SHP77 (cell line): ENCODE measurements at regions not wholly inside any gene's neighbourhood (a gene's known extent, or its start where the extent isn't known, plus 50 kb on each side); places are given as distances from the start of the nearest gene placed in this dataset.
A peak's percentile ranks its signal among the peaks of the same experiment; 100 is the strongest.
"Not testable (repeated sequence)": the region's sequence is repeated elsewhere in the genome, so short reads cannot be mapped to it uniquely, and the experiment has no call there.

Experiments used
- DNase-seq, 2 experiments: peaks; one replicate each; lab custom pipeline; 2025; lab: John Stamatoyannopoulos, UW

- DNase-seq: not testable (repeated sequence)
These were observed 318.4 kb downstream of the ZFHX3 start for GRCh38 chr16:72729552-72729951.

DNA sequence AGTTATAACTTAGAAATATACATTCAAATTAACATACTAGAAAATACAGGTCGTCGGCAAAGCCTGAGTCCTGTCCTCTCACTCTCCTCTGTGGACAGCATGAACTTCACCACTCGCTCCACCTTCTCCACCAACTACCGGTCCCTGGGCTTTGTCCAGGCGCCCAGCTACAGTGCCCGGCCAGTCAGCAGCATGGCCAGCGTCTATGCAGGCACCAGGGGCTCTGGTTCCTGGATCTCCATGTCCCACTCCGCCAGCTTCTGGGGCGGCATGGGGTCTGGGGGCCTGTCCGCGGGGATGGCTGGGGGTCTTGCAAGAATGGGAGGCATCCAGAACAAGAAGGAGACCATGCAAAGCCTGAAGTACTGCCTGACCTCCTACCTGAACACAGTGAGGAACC is 319.4 kb downstream of the ZFHX3 start:
- no peak for DNase-seq

- DNase-seq: no peak
These were observed 320.4 kb downstream of the ZFHX3 start for GRCh38 chr16:72727565-72727964.

- DNase-seq: no peak
These were observed 322.3 kb downstream of the ZFHX3 start for GRCh38 chr16:72725643-72726042.

- no peak for DNase-seq
These were observed 324.1 kb downstream of the ZFHX3 start for GRCh38 chr16:72723781-72724180.

- DNase-seq: no peak
These were observed 325.4 kb downstream of the ZFHX3 start for GRCh38 chr16:72722552-72722951.

- DNase-seq: no peak
These were observed 325.9 kb downstream of the ZFHX3 start for GRCh38 chr16:72721981-72722380.

GRCh38 chr16:72715267-72715666 is 332.7 kb downstream of the ZFHX3 start:
- no peak for DNase-seq

GRCh38 chr16:72711823-72712222 is 336.1 kb downstream of the ZFHX3 start:
- no peak for DNase-seq

- DNase-seq: no peak
These were observed 342.1 kb downstream of the ZFHX3 start for GRCh38 chr16:72705801-72706200.

DNA sequence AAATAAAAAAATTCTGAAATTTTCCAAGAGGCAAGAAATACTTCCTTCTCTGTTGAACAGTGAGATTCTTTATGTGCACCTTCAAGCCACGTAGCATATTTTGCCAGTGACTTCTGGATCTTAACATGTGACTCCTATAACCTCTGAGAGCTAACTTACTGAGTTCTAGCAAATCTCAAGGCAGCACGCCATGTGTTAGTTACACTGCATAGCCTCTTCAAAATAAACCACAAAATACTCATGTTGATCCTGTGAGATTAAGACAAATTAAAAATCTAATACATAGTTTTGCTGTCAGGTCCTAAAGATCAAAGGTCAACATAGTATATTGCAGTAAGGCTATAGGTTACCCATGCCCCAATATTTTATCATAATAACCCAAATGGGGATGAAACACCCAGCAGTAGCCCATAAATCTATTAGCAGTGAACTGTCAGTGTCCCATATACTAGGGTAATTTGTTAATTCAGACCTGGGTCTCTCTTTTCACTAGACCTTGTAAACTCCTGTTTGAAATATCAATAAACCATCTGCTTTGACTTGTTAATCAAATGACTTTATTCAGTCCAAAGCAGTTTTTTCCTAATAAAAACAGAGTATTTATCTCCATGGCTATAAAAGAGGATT is 343.1 kb downstream of the ZFHX3 start:
- no peak for DNase-seq

DNA sequence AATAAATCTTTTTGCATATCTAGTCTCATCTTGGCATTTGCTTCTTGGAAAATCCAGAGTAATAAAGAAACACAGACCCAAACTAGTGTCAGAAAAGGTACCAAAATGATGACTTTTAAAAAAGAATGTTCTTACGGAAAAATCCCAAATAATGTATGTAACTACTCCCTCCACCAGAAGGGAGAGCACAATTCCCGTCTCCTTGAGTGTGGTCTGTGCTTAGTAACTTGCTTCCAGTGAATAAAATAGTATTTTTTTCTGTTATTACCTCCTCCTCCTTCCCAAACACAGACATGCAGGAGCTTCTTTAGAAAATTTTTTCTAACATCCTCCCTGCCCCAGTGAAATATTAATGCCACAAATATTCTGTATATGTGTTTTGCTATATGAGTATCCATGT is 358.1 kb downstream of the ZFHX3 start:
- no peak for DNase-seq

- DNase-seq: no peak
These were observed 367.2 kb downstream of the ZFHX3 start for GRCh38 chr16:72680732-72681131.

DNA sequence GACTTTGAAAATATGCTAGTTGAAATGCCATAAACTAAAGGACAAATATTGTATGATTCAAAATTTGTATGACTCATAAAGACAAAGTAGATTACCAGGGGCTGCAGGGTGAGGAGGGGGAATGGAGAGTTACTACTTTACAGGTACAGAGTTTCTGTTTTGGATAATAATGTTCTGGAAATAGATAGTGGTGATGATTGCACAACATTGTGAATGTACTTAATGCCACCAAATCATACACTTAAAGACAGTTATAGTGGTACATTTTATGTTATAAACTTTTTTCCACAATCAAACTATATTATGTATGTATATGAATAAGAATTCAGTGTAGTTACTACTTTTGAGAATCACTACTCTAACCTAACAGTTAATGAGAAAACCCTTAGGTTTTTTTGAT is 368.1 kb downstream of the ZFHX3 start:
- no peak for DNase-seq

GRCh38 chr16:72677662-72678447 is 370.1 kb downstream of the ZFHX3 start:
- no peak for DNase-seq

DNA sequence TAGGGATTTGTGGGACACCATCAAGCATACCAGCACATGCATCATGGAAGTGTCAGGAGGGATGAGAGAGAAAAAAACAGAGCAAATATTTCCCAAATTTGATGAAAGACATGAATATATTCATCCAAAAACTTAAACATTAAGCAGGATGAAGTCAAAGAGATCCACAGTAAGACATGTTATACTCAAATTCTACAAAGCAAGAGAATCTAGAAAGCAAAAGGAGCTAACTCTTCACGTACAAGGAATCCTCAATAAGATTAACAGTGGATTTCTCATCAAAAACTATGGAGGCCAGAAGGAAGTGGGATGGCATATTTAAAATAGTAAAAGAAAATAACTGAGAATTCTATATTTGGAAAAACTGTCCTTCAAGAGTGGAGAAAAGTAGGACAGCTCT is 374.8 kb downstream of the ZFHX3 start:
- no peak for DNase-seq

GRCh38 chr16:72666267-72666666 is 381.7 kb downstream of the ZFHX3 start:
- DNase-seq: no peak

DNA sequence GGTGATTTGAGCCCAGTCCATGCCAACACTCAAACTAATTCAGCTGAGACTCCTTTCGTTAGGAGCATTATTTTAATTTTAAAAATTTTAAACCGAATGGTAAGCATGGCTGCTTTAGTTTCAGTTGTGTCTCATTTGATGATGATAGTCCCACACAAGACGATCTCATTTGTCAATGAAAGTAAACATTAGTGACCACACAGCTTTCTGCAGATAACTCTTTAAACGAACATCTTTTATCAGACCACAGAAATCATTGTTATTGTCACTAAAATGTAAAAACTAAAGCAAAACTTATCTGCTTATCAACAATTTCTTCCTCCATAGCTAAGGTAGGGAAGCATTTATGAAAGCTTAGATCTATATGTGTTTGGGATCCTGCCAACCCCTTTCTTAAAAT is 382.2 kb downstream of the ZFHX3 start:
- no peak for DNase-seq

DNA sequence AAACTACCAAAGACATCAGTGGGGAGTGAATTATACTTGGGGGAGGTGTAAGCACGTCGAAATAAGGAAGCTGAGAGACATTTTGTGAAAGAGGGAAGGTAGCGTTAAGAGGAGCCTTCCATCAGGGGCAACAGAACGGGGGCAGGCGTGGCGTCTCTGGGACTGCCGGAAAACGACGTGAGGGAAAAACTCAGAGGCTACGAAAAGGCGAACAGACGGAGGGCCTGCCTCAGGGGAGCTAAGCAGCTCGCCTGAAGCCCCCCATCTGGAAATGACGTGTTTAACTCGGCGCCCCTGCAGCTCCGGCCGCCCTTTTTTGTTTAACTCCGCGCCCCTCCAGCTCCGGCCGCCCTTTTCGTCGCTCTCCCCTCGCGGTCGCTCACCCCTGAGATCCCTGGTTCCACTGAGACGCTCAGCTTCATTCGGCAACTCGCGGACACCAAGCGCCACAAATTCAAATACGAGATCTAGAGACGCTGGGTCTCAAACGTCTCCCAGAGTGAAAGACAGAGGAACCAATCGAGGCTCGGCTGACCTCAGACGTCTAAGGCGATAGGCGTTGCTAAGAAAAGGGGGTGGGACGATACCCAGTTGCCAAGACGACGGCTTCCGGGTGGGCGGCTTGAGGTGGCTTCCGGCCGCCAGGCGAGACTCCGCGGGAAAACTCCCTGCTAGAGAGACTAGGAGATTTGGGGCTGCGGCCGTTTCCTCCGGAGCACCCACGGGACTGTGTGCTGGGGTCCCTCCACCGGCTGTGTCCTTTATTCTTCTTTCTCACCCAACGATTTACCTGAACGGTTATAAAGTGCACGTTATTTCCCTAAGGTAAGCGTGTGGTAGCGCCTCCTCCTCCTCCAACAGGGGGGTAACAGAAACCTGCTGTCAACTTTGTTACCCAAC is 383.2 kb downstream of the ZFHX3 start:
- DNase-seq: peak; percentile 98

GRCh38 chr16:72664056-72664508 is 383.8 kb downstream of the ZFHX3 start:
- no peak for DNase-seq

GRCh38 chr16:72658888-72659717 is 388.8 kb downstream of the ZFHX3 start:
- no peak for DNase-seq

GRCh38 chr16:72657791-72658190 is 390.1 kb downstream of the ZFHX3 start:
- DNase-seq: no peak
